HepG2 (cell line): ENCODE measurements at regions not wholly inside any gene's neighbourhood (a gene's known extent, or its start where the extent isn't known, plus 50 kb on each side); places are given as distances from the start of the nearest gene placed in this dataset.

ENCODE experiments used
- ATAC-seq: fragments of 200-7000 bp; cut with Tn5 transposase; 3 replicates; pipeline ENCODE4 v1.9.1; 2020; ENCODE audit warnings: mild to moderate bottlenecking, moderate library complexity
- BruUV-seq: library from RNA; stranded (reverse); fragments of 400-500 nt; replicated peaks from 2 replicates; lab custom pipeline; 2021; lab: Mats Ljungman, UMichigan
- CTCF ChIA-PET: fragments of 300-600 bp; formaldehyde crosslinking; extraction: SDS; loops from one replicate; lab custom pipeline; 2021; ENCODE audit warnings: low total read pairs, inconsistent platforms, low intra/inter-chr PET ratio; lab: Yijun Ruan, JAX
- POLR2A ChIA-PET: fragments of 350-600 bp; sonication (Branson Sonifier 250); formaldehyde crosslinking; loops from one replicate; lab custom pipeline; 2020; ENCODE audit warnings: antibody characterized with exemption, inconsistent platforms; lab: Yijun Ruan, JAX
- DNase-seq: peaks from one replicate; pipeline ENCODE4 v3.0.0-alpha.2; 2015; ENCODE audit warnings: low spot score
- FAIRE-seq: peaks from 3 replicates; lab custom pipeline; 2011; peaks lifted over from hg19 to GRCh38; lab: Jason Lieb, UNC
- H2AFZ ChIP-seq: one replicate; pipeline ENCODE4 v1.6.1; 2011; ENCODE audit warnings: low read length, inconsistent platforms
- H3K27ac ChIP-seq: fragments of 300-600 bp; 3 replicates; pipeline ENCODE4 v1.8.0; 2011; ENCODE audit warnings: mixed run types, mild to moderate bottlenecking, mixed read lengths, low read length, inconsistent platforms; ENCODE audit not compliant: insufficient read depth; ENCODE audit errors: extremely low read length
- H3K27me3 ChIP-seq, 2 experiments: fragments of 200-600 bp in 1 of 2; 2 replicates in 1 of 2; 3 replicates in 1 of 2; pipeline versions ENCODE4 v1.6.0 to v1.8.0; 2011; ENCODE audit warnings: low read length in 2 of 2, mild to moderate bottlenecking in 2 of 2, moderate library complexity in 2 of 2, inconsistent platforms in 1 of 2; ENCODE audit not compliant: insufficient read depth in 2 of 2, control insufficient read depth in 1 of 2
- H3K36me3 ChIP-seq, 2 experiments: fragments of 200-600 bp in 1 of 2; replicated peaks in 1 of 2; 2 replicates in 1 of 2; 3 replicates in 1 of 2; pipeline versions ENCODE4 v1.5.1 to v1.8.0; 2011; ENCODE audit warnings: low read length in 2 of 2, inconsistent platforms in 1 of 2; ENCODE audit not compliant: insufficient read depth in 2 of 2, control insufficient read depth in 1 of 2
- H3K4me1 ChIP-seq: 2 replicates; pipeline ENCODE4 v1.5.1; 2012; ENCODE audit warnings: low read length, inconsistent platforms; ENCODE audit not compliant: insufficient read depth
- H3K4me2 ChIP-seq: 2 replicates; pipeline ENCODE4 v1.6.0; 2011; ENCODE audit warnings: low read depth, low read length, inconsistent platforms
- H3K4me3 ChIP-seq, 3 experiments: fragments of 200-600 bp in 1 of 3; sonication (generic), shearing (Covaris generic) in 1 of 3; replicated peaks in 1 of 3; 2 replicates each; pipeline ENCODE4 v1.5.1; 2011 to 2016; ENCODE audit warnings: low read length in 3 of 3, inconsistent platforms in 2 of 3, low read depth in 2 of 3, mild to moderate bottlenecking in 2 of 3, control low read depth in 1 of 3, mixed read lengths in 1 of 3; ENCODE audit not compliant: insufficient read depth in 1 of 3
- H3K79me2 ChIP-seq: one replicate; pipeline ENCODE4 v1.6.1; 2011; ENCODE audit warnings: low read length, inconsistent platforms; ENCODE audit not compliant: insufficient read depth
- H3K9ac ChIP-seq: 2 replicates; pipeline ENCODE4 v1.6.0; 2011; ENCODE audit warnings: mild to moderate bottlenecking, low read depth, low read length, inconsistent platforms; ENCODE audit not compliant: insufficient read depth
- H3K9me3 ChIP-seq: 2 replicates; pipeline ENCODE4 v1.5.1; 2012; ENCODE audit warnings: mild to moderate bottlenecking, low read length
- H4K20me1 ChIP-seq: 2 replicates; pipeline ENCODE4 v1.6.0; 2011; ENCODE audit warnings: inconsistent platforms, mild to moderate bottlenecking, low read length, moderate library complexity; ENCODE audit not compliant: insufficient read depth
- DNMT1 ChIP-seq: sonication (generic); formaldehyde crosslinking; IDR thresholded peaks from 2 replicates; pipeline ENCODE4 v1.5.1; 2020; ENCODE audit warnings: mild to moderate bottlenecking, missing genetic modification reagents
- ETV6 ChIP-seq: sonication (generic); formaldehyde crosslinking; conservative IDR thresholded peaks from 2 replicates; pipeline ENCODE4 v1.4.0; 2020; ENCODE audit warnings: missing genetic modification reagents
- KAT7 ChIP-seq: IDR thresholded peaks from 2 replicates; pipeline ENCODE4 v1.6.1; 2018; ENCODE audit warnings: borderline replicate concordance, missing compliant biosample characterization
- POLR2G ChIP-seq: fragments of 200-400 bp; formaldehyde crosslinking; IDR thresholded peaks from 2 replicates; pipeline ENCODE4 v1.6.1; 2018; ENCODE audit warnings: mild to moderate bottlenecking, low read depth, low read length, moderate library complexity
- RBM39 ChIP-seq: fragments of 200-400 bp; formaldehyde crosslinking; IDR thresholded peaks from one replicate; pipeline ENCODE4 v1.6.1; 2018; ENCODE audit warnings: antibody characterized with exemption, mild to moderate bottlenecking, low read depth, low read length; ENCODE audit not compliant: poor library complexity, severe bottlenecking
- SP4 ChIP-seq: sonication (generic); formaldehyde crosslinking; IDR thresholded peaks from 2 replicates; pipeline ENCODE4 v1.8.1; 2023; ENCODE audit warnings: mild to moderate bottlenecking, missing genetic modification reagents
- XRCC5 ChIP-seq: fragments of 200-400 bp; formaldehyde crosslinking; optimal IDR thresholded peaks from 2 replicates; pipeline ENCODE3; 2017; ENCODE audit warnings: mild to moderate bottlenecking, low read length
- ZNF354B ChIP-seq: sonication (generic); formaldehyde crosslinking; IDR thresholded peaks from 2 replicates; pipeline ENCODE4 v1.8.0; 2022; ENCODE audit warnings: mild to moderate bottlenecking, missing genetic modification reagents
- ZNF615 ChIP-seq: sonication (generic); formaldehyde crosslinking; IDR thresholded peaks from 2 replicates; pipeline ENCODE4 v1.5.0; 2020; ENCODE audit warnings: mild to moderate bottlenecking, missing genetic modification reagents, borderline replicate concordance
- ZNF670 ChIP-seq: sonication (generic); formaldehyde crosslinking; IDR thresholded peaks from 2 replicates; pipeline ENCODE4 v1.8.0; 2022; ENCODE audit warnings: mild to moderate bottlenecking, missing genetic modification reagents, borderline replicate concordance
- ZNF724P ChIP-seq: sonication (generic); formaldehyde crosslinking; IDR thresholded peaks from 2 replicates; pipeline ENCODE4 v1.8.0; 2022; ENCODE audit warnings: missing genetic modification reagents, borderline replicate concordance
- ZNF879 ChIP-seq: sonication (generic); formaldehyde crosslinking; IDR thresholded peaks from 2 replicates; pipeline ENCODE4 v1.8.1; 2023; ENCODE audit warnings: missing genetic modification reagents
- in situ Hi-C: cut with HindIII; loops from 2 replicates; pipeline ENCODE4 v1.10.0; 2017; ENCODE audit warnings: low pct_unique_long_range_greater_than_20kb; ENCODE audit not compliant: extremely low pct_ligation_motif_present
- intact Hi-C: fragments of 100-400 bp; cut with micrococcal nuclease; formaldehyde crosslinking; loops from one replicate; pipeline ENCODE4 v1.10.0; 2022; ENCODE audit not compliant: unreplicated experiment
- TF ChIP-seq, protein P1 (sequence below): sonication (generic); formaldehyde crosslinking; IDR thresholded peaks from 2 replicates; pipeline ENCODE4 v1.5.0; 2020; ENCODE audit warnings: mild to moderate bottlenecking, missing genetic modification reagents
- TF ChIP-seq, protein P2 (sequence below), 2 experiments: sonication (generic) in 1 of 2; formaldehyde crosslinking in 1 of 2; IDR thresholded peaks; 2 replicates each; pipeline versions ENCODE4 v1.6.1 to v1.9.0; 2014 to 2022; ENCODE audit warnings: antibody characterized with exemption in 1 of 2, borderline replicate concordance in 1 of 2, inconsistent platforms in 1 of 2, low read depth in 1 of 2, missing genetic modification reagents in 1 of 2
- TF ChIP-seq, protein P3 (sequence below): sonication (generic); formaldehyde crosslinking; IDR thresholded peaks from 2 replicates; pipeline ENCODE4 v1.4.0; 2020; ENCODE audit warnings: missing genetic modification reagents
- TF ChIP-seq, protein P4 (sequence below): IDR thresholded peaks from 2 replicates; pipeline ENCODE4 v1.6.1; 2016; ENCODE audit warnings: low read depth

DNA sequence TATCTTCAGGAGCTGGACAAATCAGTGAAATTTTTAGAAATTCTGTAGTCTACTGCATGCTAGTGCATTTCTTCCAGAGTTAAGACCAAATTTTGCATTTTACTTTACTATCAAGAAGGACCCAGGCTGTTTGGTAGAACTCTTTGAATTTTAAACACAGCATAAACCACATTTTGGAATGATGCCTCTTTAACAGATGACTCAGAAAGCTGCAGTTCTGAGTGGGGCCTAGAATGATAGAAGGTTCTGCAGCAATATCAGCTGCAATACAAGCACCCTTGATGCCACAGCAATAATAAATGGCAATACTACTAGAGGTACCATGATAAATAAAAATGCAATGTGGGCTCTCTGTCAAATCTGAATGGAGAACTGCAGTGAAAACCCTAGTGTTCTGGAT, 198.7 kb downstream of the TMA16 start:
- Histone ChIP-seq H3K27ac (no peak overlapping the region), H3K79me2 (no peaks in the 10 kb centered on the region), H3K27me3 (no peaks in the 10 kb centered on the region), H3K4me2 (no peak overlapping the region), H3K36me3 (no peaks in the 10 kb centered on the region), H3K9me3 (peaks cover 5% of the 10 kb centered on the region; the same call in 1 of the 2 replicates), H3K9ac (no peak overlapping the region), H3K4me3 (no peak overlapping the region), H2AFZ (no peak overlapping the region), H4K20me1 (no peaks in the 10 kb centered on the region), H3K4me1 (no peaks in the 10 kb centered on the region)
- FAIRE-seq (no peak), ATAC-seq (no peak), DNase-seq (no peak)
- POLR2A ChIA-PET, result no interaction called here
- intact Hi-C loops, result no loop called here
- no TSS peak for BruUV-seq
- in situ Hi-C loops, result loop anchor here (25.0 kb wide), 1 partner anchor 319 kb away; no protein-coding TSS in a partner anchor
- CTCF ChIA-PET, result no interaction called here
- no peak for TF ChIP-seq ETV6 (CRISPR knock-in tag)
- TF ChIP-seq XRCC5, result no peak
- TF ChIP-seq SP4, result no peak
- TF ChIP-seq, protein P1, sequence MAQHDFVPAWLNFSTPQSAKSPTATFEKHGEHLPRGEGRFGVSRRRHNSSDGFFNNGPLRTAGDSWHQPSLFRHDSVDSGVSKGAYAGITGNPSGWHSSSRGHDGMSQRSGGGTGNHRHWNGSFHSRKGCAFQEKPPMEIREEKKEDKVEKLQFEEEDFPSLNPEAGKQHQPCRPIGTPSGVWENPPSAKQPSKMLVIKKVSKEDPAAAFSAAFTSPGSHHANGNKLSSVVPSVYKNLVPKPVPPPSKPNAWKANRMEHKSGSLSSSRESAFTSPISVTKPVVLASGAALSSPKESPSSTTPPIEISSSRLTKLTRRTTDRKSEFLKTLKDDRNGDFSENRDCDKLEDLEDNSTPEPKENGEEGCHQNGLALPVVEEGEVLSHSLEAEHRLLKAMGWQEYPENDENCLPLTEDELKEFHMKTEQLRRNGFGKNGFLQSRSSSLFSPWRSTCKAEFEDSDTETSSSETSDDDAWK (CRISPR knock-in tag), result no peak
- TF ChIP-seq, protein P2, sequence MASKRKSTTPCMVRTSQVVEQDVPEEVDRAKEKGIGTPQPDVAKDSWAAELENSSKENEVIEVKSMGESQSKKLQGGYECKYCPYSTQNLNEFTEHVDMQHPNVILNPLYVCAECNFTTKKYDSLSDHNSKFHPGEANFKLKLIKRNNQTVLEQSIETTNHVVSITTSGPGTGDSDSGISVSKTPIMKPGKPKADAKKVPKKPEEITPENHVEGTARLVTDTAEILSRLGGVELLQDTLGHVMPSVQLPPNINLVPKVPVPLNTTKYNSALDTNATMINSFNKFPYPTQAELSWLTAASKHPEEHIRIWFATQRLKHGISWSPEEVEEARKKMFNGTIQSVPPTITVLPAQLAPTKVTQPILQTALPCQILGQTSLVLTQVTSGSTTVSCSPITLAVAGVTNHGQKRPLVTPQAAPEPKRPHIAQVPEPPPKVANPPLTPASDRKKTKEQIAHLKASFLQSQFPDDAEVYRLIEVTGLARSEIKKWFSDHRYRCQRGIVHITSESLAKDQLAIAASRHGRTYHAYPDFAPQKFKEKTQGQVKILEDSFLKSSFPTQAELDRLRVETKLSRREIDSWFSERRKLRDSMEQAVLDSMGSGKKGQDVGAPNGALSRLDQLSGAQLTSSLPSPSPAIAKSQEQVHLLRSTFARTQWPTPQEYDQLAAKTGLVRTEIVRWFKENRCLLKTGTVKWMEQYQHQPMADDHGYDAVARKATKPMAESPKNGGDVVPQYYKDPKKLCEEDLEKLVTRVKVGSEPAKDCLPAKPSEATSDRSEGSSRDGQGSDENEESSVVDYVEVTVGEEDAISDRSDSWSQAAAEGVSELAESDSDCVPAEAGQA (IDR thresholded peaks at IDR 0.05; ENCODE audit: low read depth), result no peak
- TF ChIP-seq, protein P2 (CRISPR knock-in tag; IDR thresholded peaks at IDR 0.05; ENCODE audit: borderline replicate concordance), result no peak
- TF ChIP-seq ZNF879 (CRISPR knock-in tag), result no peak
- no peak for TF ChIP-seq ZNF670 (CRISPR knock-in tag)
- no peak for TF ChIP-seq POLR2G
- TF ChIP-seq ZNF724P (CRISPR knock-in tag), result no peak
- TF ChIP-seq DNMT1 (CRISPR knock-in tag), result no peak
- TF ChIP-seq, protein P3, sequence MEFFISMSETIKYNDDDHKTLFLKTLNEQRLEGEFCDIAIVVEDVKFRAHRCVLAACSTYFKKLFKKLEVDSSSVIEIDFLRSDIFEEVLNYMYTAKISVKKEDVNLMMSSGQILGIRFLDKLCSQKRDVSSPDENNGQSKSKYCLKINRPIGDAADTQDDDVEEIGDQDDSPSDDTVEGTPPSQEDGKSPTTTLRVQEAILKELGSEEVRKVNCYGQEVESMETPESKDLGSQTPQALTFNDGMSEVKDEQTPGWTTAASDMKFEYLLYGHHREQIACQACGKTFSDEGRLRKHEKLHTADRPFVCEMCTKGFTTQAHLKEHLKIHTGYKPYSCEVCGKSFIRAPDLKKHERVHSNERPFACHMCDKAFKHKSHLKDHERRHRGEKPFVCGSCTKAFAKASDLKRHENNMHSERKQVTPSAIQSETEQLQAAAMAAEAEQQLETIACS, result no peak
- no peak for TF ChIP-seq ZNF615 (CRISPR knock-in tag)
- TF ChIP-seq, protein P4, sequence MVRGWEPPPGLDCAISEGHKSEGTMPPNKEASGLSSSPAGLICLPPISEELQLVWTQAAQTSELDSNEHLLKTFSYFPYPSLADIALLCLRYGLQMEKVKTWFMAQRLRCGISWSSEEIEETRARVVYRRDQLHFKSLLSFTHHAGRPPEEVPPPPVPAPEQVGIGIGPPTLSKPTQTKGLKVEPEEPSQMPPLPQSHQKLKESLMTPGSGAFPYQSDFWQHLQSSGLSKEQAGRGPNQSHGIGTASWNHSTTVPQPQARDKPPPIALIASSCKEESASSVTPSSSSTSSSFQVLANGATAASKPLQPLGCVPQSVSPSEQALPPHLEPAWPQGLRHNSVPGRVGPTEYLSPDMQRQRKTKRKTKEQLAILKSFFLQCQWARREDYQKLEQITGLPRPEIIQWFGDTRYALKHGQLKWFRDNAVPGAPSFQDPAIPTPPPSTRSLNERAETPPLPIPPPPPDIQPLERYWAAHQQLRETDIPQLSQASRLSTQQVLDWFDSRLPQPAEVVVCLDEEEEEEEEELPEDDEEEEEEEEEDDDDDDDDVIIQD (CRISPR knock-in tag), result no peak
- no peak for TF ChIP-seq ZNF354B
- no peak for TF ChIP-seq KAT7 (CRISPR knock-in tag)
- TF ChIP-seq RBM39, result no peak
